ENCODE measurements at regions not wholly inside any gene's neighbourhood (a gene's known extent, or its start where the extent isn't known, plus 50 kb on each side); places are given as distances from the start of the nearest gene placed in this dataset.

DNA sequence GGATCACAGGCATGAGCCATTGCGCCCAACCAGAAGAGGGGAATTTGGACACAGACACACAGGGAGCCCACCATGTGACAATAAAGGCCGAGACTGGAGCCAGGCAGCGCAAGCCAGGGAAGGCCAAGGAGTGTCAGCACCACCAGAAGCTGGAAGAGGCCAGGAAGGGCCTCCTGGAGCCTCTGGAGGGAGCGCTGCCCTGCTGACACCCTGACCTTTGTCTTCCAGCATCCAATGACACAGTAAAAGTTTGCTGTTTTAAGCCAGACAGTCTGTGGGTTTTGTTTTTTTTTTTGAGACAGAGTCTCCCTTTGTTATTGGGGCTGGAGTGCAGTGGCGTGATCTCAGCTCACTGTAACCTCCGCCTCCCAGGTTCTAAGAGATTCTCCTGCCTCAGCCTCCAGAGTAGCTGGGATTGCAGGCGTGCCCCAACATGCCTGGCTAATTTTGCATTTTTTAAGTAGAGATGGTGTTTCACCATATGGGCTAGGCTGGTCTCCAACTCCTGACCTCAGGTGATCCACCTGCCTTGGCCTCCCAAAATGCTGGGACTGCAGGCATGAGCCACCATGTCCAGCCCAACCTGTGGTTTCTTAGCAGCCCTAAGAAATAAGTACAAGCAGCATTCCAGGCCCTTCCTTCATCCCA is 215.8 kb downstream of the CTTN start:
- no peak for DNase-seq

DNA sequence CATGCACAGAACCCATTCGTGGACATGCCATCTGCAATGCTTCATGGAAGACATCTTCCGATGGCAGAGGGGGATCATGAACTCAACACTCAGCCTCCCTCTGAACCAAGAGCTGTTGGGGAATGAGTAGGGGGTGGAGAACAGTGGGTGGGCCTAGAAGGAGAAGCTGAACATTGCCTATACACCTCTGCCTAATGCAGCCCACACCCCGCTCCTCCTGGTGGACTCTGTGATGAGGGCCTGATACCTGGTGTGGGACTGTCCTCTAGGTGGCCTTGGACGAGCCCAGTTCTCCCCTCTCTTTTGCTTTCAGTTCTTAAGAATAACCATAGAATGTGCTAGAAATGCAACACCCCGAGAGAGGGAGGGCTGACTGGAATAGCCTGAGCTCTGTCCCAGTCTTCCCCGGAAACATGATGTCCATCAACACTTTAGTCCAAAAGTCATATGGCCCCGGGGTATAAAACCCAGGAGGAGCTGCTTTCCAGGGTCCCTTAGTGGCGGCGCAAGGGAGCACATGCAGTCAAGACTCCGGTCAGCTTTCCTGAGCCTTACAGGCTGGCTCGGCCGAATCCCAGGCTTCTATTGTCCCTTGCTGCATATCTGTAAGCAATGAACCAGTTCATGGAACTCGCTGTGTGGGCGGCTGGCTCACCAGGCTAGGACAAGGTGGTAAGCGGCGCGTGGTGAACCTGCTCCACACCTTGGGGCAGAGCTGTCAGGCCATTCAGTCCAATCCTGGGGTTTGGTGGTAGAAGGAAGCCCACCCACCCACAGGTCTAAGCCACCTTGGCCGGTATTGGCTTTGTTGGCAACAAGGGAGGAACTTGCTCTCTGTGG is 216.9 kb downstream of the CTTN start:
- no peak for DNase-seq

DNA sequence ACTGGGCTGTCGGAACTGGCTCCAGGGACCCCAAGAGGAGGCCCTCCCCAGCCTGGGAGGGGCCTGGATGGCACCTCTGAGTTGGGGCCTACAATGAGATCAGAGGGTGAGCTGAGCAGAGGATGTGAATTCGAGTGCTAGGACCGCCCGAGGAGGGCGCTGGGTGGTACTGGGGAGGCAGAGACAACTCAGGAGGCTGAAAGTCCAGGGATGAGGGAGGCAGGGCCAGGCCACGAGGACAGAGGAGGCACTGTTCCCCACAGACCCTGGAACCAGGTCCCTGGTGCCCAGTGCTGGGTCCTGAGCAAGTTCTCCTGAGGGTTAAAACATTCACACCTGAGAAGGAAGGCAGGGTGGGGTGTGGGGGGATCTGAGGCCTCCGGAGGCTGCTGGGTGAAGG is 218.0 kb downstream of the CTTN start:
- DNase-seq: no peak

DNA sequence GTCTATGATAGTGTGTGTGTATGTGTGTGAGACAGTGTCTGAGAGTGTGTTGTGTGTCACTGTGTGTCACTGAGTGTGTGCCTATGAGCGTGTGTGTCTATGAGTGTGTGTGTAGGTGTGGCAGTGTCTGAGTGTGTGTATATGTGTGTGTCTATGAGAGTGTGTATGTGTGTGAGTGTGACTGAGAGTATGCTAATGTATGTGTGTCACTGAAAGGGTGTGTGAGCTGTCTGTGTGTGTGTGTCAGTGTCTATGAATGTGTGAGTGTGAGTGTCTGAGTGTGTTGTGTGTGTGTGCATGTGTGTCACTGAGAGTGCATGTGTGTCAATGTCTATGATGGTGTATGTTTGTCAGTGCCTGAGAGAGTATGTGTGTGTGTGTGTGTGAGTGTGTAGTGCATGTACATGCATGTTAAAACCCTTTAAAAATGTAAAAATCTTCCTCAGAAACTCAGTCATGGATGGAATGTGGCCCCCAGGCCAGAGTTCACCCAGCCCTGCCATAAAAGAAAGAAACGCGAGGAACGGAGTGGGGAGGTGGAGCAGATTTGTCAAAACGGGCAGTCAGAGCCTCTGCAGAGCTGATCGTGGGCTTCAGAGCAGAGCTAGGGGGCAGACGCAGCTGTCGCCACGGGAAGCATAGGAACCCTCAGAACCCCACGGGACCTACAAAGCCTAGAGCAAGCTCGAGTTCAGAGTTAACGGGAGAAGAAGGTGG is 218.8 kb downstream of the CTTN start:
- no peak for DNase-seq

DNA sequence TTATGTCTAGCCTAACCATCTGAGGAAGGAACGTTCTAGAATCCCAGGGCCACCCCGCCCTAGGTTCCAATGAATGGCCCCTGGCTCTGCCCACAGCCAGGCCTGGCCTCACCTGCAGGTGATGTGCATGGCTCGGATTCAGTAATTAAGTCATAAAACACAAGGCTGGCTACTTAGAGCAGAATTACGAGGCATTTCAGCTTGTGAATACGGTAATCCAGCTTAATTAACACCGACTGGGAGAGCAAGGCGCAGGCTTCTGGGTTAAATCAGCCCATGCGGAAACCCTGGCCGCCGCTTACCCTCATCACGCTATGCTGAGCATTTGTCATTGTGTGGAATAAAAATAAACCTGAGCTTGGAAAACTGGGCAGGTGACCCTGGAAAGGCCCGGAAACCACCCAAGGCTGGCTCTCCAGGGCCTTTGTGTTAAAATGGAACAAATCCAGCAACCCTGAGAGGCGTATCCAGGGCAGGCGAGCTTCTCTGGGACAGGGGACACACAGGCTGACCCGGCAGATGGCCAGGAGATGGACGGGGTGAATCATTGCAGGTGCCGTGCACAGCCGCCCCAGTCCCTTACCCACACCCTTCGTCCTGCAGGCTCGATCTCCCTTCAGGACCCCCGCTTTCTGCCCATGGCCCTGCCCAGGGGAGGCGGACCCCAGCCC is 220.2 kb downstream of the CTTN start:
- DNase-seq: no peak

DNA sequence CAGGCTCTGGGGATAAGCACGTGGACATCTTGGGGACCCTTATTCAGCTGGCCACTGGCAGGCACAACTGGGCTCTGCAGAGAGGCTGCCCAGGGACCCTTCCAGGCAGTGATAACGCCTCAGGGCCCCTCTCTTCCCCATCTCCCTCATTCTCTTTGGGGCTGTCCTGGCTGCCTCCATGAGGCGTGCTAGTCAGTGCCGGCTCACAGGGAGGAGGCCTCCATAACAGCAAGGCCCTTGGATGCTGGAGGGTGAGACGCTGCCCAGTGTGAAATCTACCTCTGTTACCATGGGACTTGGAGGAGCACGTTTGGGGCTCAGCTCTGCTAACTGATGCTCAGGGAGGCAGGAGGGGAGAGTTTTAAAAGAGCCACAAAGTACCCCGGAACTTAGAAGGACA is 221.3 kb downstream of the CTTN start:
- no peak for DNase-seq

DNA sequence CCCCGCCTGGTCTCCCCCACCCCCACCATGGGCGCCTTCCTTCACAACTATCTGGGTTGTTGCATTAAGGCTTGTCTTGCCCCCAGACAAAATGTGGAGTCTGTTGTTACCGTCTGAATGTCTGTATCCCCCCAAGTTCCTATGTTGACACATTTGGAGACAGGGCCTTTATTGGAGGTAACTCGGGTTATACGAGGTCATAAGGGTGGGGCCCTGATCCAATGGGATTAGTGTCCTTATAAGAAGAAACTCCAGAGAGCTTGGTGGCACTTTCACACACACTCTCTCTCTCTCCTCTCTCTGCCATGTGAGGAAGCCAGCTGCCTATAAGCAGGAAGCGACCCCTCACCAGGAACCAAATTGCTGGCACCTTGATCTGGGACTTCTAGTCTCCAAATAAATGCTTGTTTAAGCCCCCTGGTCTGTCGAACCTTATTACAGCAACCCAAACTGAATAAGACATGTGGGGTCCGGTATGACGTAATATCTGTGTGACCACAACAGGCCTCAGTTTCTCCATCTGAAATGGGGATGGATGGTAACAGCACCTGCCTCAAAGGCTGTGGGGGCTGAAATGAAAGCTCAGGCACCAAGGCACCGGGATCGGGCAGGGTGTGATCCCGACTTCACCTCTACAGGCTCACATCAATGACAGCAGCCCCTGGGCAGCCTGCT is 222.3 kb downstream of the CTTN start:
- DNase-seq: no peak

DNA sequence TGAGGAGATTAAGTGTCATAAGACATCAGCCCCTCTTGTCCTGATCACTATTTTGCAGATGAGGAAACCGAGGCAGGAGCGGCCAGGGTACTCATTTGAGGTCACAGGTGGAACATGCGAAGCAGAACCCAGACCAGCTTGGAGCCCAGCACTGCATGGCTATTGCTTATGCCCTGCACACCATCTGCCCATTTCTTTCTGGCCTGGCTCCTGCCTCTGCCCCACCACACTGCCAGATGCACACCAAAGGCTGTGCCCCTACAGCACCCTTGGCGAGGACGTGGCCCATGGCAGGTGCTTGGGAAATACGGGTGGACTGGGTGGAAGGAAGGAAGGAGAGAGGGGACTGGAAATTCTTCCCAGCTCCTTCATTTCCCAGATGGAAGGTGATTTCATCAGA is 222.9 kb downstream of the CTTN start:
- no peak for DNase-seq

DNA sequence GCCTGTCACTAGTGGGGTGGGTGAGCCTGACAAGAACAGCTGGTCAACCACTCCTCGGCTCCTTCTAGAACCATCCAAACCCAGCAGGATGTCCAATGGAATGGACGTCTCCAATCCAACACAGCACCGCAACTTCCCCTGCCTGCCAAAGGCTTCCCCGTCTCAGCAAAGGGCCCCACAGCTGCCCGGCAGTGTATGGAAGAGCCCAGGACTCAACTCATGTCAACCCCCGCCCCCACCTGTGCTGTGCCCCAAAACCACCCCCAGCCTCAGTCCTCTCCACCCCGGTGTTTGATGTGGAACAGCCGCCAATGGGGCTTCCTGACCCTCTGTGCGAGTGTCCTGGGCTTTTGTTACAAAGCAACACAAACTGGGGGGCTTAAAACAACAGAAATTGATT is 223.8 kb downstream of the CTTN start:
- no peak for DNase-seq

DNA sequence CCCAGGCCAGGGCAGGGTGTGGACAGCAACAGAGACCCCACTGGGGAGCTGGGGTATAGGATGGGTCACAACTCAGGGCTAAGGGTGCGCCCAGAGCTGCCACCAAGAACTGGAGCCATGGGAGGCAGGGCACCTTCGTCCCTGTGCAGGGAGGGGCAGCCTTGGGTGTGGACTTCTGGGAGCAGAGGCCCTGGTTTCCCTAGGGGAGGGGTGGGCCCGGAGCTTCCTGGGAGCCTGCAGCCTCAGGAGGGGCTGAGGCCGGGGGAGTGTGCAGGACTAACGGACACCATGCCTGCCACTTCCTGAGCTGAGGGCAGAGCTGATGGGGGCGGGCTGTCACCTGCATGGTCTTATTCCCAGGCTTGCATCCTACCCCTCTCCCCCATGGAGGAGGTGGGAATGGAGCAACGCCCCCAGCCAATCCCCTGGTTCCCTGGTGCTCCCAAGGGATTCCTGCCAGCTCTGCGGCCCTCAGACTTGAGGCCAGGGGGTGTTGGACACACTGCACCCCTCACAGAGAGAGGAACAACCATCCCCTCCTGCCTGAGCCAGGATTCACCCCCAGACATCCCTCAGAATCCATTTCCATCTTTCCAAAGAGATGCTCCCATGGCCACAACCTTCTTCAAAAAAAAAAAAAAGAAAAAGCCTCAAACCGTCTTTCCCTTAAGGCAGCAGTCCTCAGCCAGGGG is 225.7 kb downstream of the CTTN start:
- no peak for DNase-seq

DNA sequence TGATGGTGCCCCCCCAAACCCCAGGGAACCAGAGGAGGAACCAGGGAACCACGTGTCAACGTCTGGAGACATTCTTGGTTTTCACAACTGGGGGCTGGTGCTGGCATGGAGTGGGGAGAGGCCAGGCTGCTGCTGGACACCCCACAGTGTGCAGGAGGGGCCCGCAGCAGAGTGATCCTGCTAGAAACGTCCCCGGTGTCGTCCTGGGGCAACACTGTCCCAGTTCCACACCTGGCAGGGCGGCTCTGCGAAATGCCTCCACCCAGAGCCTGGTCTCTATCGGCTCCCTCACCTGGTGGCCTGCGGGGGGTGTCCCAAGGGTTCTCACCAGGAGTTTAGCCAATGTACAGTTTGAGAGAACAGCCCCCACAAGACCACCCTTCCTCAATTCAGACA is 226.3 kb downstream of the CTTN start:
- DNase-seq: no peak

DNA sequence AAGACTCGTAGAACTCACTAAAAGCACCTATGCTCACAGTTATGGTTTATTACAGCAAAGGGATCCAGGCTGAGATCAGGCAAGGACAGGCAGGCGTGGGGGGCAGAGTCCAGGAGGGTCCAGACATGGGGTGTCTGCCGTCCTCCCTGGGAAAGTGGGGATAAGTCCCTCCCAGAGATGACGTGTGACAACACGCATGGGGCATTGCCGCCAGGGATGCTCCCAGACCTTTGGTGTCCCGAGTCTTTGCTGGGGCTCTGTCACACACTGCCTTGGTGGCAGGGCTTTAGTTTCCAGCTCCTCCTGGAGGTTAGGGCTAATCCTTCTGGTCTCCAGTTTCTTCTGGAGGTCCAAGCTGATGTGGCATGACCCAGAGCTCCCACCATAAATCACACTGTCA is 226.7 kb downstream of the CTTN start:
- DNase-seq: no peak

DNA sequence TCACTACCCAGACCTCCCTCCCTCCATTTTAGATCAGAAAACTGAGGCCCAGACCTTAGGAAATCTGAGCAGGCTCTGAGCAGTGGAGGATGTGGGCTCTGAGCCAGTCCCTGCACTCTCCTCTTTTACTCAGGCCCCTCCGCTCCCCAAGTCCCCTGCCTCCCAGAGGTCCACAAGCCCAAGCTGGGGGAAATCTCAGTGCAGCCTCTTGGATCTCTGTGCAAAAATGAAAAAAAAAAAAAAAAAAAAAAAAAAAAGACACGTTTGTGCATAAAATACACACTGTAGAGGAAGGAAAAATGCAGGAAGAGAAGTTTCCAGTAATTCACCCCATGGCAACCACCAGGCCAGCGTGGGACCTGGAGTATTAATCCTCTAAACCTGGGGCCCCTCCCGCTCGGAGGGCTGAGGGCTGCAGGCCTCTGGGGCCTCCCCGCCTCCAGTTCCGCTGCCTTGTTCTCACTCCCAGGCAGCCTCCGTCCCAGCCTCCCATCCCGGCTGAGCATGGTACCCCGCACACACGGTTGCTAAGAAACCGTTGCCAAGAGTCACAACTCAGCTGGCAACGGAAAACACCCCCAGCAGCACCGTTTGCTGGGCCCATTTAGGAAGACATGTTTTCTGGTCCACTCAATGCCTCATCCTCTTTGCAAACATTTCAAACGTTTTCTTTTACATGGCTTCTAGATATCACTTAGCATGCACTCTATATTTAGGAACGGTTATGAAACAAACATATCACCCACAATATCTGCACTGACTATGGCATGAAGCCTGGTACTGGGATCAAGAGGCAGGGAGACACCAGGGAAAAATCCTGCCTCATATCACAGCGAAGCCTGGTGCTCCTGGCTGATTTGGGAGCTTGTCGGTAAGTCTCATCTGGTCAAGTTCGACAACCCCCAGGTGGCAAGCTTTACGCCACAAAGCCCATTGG is 227.5 kb downstream of the CTTN start:
- DNase-seq: no peak

DNA sequence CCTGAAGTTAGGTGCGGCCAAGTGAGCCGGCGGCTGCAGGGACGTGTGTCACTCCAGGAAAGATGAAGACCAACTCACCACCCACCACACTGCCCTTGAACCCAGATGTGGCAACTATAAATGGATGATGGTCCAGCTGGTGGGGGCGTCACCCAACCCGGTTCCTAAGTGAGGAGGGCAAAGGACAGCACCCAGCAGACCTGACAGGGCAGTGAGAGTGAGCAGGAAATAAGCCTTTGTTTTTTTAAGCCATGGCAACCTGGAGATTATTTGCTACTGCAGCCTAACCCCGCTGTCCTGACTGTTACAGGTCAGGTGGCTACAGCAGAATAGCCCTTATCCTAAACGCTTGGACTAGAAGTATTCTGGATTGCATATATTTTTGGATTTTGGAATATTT is 228.9 kb downstream of the CTTN start:
- DNase-seq: no peak

DNA sequence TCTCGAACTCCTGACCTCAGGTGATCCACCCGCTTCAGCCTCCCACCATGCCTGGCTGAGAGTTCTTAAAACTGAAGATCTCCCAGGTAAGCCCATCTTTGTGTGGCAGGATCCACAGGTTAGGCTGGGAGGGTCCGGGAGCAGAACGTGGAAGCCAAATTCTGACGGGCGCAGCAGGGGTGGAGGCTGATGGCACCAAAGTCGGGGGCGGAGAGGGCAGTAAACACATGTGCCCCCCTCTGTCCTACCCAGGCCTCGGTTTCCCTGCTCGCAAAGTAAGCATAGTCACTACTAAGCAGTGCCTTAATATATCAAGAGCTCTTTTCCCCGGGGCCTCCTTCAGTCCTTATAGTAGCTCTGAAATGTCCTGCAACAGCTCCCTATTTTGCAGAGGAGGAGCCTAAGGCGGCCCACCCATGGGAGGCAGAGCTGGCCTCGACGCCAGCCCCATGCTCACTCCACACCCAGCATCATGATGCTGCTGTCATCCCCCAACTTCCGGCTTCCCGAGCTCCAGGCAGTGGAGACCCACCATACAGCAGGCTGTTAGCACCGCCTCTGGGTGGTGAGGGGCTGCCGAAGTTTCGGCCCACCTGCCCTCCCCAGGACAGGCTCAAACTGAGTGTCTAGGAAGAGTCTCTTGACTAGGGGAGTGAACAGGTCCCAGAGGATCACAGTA is 230.0 kb downstream of the CTTN start:
- no peak for DNase-seq

DNA sequence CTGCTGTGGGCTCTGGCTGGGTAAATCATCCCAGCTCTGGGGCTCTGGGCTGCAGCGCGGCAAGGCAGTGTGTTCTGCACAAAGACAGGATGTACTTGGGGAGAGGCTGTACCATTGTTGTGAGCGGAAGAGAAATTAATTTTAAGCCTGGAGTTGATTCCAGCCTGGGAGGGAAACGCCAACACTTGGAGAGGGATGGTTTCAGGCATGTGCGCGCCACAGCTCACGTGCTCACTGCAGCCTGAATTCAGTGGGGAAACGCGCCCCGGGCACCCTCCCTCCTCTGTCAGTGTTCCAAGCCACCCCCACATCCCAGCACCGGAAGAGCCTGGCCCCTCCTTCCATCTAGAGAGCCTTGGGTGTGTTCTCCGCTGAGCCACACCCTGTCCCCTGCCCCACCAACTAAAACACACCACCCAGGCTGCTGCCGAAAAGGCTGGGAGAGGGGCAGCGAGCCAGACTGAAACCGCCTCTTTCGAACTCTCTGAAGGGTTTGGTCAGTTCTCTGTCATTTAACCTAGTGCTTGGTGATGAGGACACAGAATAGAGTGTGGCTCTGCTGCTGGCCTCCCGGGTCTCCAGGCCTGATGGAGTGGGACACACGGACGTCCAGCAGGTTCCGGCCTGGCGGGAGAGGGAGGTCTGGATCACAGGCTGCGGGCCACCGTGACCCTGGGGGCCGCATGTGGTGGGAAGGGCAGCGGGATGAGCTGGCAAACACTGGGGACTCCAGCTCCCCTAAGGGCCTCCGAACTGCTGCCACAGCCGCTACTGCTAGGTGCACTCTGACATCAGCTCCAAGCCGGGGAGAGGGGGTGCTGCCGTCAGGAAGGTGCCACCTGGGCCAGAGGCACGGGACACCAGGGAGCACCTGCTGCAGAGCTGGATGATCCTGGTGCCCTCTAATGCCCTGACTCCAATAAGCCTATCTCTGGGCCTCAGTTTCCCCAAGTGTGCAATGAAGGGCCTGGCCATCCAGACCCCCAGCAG is 230.8 kb downstream of the CTTN start:
- no peak for DNase-seq

DNA sequence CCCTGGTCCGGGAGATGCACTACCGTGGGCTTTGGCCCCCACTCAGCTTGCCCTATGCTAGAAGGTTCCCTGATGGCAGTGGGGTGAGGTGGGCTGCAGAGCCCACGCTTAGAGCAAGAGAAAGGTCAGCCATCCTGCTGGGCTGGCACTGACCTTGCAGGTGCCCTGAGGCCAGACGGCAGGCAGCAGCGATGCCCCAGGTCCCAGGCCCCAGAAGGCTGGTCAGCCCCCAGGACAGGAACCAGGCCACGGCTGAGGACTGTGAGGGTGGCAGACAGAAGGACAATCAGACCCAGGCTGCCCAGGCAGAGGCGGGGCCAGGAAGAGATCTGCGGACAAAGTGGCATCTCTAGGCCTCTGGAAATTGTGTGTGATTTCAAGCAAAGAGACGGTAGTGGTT is 231.7 kb downstream of the CTTN start:
- DNase-seq: no peak

DNA sequence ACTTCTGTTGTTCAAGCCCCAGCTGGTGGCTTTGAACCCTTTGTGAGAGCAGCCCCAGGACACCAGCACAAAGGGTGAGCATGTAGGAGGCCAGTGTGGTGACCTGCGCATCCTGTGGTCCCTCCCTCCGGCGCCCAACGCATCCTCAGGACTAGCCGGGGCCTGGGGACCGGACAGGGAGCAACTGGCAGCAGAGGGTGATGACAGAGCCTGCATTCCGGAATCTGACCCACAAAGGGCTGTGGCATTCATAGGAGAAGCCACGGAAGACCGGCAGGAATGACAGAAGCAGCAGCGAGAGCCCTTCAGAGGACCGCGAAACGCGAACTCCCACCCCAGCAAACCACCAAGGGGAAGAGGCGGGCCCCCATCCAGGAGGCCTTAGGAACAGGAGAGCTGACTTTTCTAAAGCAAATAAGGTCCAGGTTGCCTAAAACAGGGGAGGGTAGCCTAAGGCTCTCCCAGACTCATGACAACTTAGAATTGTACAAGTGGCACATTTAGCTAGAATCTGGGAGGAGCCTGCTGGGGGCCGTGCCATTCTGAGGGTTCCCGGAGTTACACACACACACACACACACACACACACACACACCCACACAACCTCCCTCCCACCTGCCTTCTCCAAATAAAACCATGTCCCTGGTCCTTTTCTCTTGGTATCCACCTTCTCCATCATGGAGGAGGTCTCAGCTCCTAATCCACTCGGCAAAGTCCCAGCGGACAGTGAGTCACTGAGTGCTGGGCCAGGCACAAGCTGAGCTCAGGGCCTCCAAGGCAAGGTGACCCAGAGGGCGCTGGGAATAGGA is 232.7 kb downstream of the CTTN start:
- DNase-seq: no peak

Measured in activated CD4-positive, alpha-beta T cell treated with anti-CD3 and anti-CD28 coated beads, Interleukin-2, amount 50 U/mL, for 1 hour (primary cell).